ENCODE measurements at regions not wholly inside any gene's neighbourhood (a gene's known extent, or its start where the extent isn't known, plus 50 kb on each side); places are given as distances from the start of the nearest gene placed in this dataset.

DNA sequence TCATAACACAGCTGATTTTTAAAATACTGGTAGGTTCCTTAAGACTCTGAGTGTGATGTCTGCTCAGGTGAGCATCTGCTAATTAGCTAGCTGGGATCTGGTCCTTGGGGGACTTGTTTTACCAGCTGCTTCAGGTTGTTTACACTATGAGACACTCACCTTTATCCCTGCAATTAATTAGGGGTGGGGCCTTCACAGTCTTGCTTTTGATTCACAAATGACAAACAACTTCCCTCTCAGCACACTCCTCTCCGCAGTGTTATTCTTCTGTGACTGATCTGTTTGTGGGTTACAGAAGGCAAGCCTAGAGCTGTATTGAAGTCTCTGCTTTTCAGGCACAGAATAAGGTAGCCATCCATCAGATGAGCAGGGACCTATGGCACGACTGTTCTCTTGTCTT is 62.0 kb upstream of the CD83 start:
- H3K36me3 Mint-ChIP-seq (ENCODE audit: insufficient read depth, unreplicated experiment): no peaks in the 10 kb centered on the region
- no peak overlapping the region for H3K27ac Mint-ChIP-seq (ENCODE audit: unreplicated experiment)
- peaks cover 34% of the 10 kb centered on the region for H3K27me3 Mint-ChIP-seq (ENCODE audit: unreplicated experiment)
- no peaks in the 10 kb centered on the region for H3K9me3 Mint-ChIP-seq (ENCODE audit: low read depth, unreplicated experiment)
- intact Hi-C loops (cut with micrococcal nuclease; ENCODE audit: unreplicated experiment): no loop called here
- BruUV-seq (replicated peaks): no TSS peak
- H3K4me3 Mint-ChIP-seq (ENCODE audit: low read depth, unreplicated experiment): no peak overlapping the region
- no peak for DNase-seq
- H3K4me1 Mint-ChIP-seq (ENCODE audit: low read depth, unreplicated experiment): peaks cover 10% of the 10 kb centered on the region
- CTCF ChIA-PET: interaction anchor here (0.8 kb wide), 1 partner anchor 9 kb away, joined by 3 read pairs; no protein-coding TSS in a partner anchor
- TF ChIP-seq CTCF (IDR thresholded peaks at IDR 0.05; ENCODE audit: unreplicated experiment): no peak

DNA sequence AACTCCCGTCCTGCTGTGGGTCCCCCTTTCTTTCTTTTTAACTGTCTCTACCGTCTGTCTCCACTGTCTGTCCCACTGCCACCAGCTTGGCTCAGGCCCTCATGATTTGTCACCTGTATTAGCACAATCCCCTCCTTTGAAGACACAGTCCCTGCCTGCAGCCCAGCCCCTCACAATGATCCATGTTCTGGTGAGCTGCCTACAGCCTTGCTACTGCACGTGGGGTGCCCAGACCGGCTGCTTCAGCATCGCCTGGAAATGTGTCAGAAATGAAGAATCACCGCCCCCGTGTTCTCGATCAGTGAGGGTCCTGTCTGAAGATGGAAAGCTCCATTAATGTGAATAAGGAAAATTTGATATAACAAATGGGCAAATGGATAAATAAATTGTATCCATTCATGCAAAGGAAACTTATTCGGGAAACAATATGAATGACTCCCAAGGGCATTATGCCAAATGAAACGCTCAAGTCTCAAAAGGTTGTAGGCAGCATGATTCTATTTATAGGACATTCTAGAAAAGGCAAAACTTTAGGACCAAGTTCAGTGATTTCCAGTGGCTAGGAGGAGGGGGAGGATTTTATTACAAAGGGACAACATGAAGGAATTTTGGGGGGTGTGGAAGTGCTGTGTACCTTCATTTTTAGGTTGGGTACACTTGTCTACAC is 59.4 kb upstream of the CD83 start:
- Mint-ChIP-seq H3K4me1 (ENCODE audit: low read depth, unreplicated experiment) (peaks cover 10% of the 10 kb centered on the region), H3K36me3 (ENCODE audit: insufficient read depth, unreplicated experiment) (no peaks in the 10 kb centered on the region), H3K27ac (ENCODE audit: unreplicated experiment) (no peak overlapping the region), H3K9me3 (ENCODE audit: low read depth, unreplicated experiment) (peaks cover 4% of the 10 kb centered on the region), H3K27me3 (ENCODE audit: unreplicated experiment) (peaks cover 24% of the 10 kb centered on the region), H3K4me3 (ENCODE audit: low read depth, unreplicated experiment) (no peak overlapping the region)
- intact Hi-C loops (cut with micrococcal nuclease; ENCODE audit: unreplicated experiment): no loop called here
- no peak for TF ChIP-seq CTCF (IDR thresholded peaks at IDR 0.05; ENCODE audit: unreplicated experiment)
- BruUV-seq (replicated peaks): no TSS peak
- DNase-seq: no peak
- CTCF ChIA-PET: no interaction called here

DNA sequence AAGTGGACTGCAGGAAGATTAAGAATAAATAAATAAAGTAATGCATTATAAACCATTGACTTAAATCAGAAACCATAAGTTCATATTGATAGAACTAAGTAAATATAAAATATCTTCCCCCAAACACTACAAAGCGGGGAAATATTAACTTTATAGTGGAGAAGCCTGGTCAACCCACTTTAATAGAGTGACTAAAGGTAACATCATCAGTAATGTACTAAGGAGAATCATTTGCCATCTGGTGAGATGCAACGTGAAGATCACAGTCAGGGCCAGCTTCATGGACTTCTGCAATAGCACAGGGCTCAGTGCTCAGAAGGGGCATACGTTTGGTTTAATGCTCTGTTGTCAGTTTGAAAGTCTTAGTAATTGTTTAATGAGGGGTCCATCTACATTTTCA is 58.8 kb upstream of the CD83 start:
- Mint-ChIP-seq H3K9me3 (ENCODE audit: low read depth, unreplicated experiment) (peaks cover 4% of the 10 kb centered on the region), H3K4me3 (ENCODE audit: low read depth, unreplicated experiment) (no peak overlapping the region)

DNA sequence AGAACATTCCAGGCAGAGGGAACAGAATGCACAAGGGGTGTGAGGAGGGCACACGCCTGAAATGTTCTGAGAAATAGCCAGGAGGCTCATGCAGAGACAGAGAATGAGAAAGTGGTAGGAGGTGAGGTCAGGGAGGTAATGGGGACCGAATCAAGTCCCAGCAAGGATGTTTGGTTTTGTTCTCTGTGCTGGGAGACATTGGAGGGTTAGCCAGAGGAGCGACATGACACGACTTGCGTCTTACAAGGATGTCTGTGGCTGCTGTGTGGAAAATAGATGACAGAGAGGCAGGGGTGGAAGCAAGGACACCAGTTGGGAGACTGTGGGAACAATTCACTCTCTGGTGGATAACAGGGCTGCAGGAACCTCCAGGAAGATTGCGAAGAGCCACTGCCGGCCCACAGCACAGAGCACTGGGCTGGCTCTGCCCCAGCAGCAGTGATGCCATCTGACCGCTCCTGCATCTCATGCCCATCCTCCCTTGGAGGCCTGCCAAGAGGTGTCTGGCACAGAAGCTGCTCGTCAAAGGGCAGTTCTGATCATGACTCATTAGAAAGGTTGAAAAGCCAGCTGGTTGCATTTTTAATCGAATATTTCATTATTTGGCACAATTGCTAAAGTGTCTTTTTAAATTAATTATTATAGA is 57.7 kb upstream of the CD83 start:
- TF ChIP-seq CTCF (IDR thresholded peaks at IDR 0.05; ENCODE audit: unreplicated experiment): no peak
- Mint-ChIP-seq H3K27ac (ENCODE audit: unreplicated experiment) (no peak overlapping the region), H3K36me3 (ENCODE audit: insufficient read depth, unreplicated experiment) (no peaks in the 10 kb centered on the region), H3K4me1 (ENCODE audit: low read depth, unreplicated experiment) (peaks cover 10% of the 10 kb centered on the region), H3K9me3 (ENCODE audit: low read depth, unreplicated experiment) (peaks cover 4% of the 10 kb centered on the region), H3K4me3 (ENCODE audit: low read depth, unreplicated experiment) (no peak overlapping the region), H3K27me3 (ENCODE audit: unreplicated experiment) (peaks cover 24% of the 10 kb centered on the region)
- DNase-seq: peak; percentile 73
- CTCF ChIA-PET: no interaction called here
- intact Hi-C loops (cut with micrococcal nuclease; ENCODE audit: unreplicated experiment): no loop called here
- BruUV-seq (replicated peaks): no TSS peak

More for the DNA sequence above, 58.8 kb upstream of the CD83 start:
- CTCF ChIA-PET: no interaction called here
- Mint-ChIP-seq H3K4me1 (ENCODE audit: low read depth, unreplicated experiment) (peaks cover 10% of the 10 kb centered on the region), H3K27me3 (ENCODE audit: unreplicated experiment) (peaks cover 24% of the 10 kb centered on the region), H3K27ac (ENCODE audit: unreplicated experiment) (no peak overlapping the region), H3K36me3 (ENCODE audit: insufficient read depth, unreplicated experiment) (no peaks in the 10 kb centered on the region)
- no peak for DNase-seq
- BruUV-seq (replicated peaks): no TSS peak
- intact Hi-C loops (cut with micrococcal nuclease; ENCODE audit: unreplicated experiment): no loop called here
- TF ChIP-seq CTCF (IDR thresholded peaks at IDR 0.05; ENCODE audit: unreplicated experiment): no peak

Measured in Calu3 (cell line).